ENCODE measurements at regions not wholly inside any gene's neighbourhood (a gene's known extent, or its start where the extent isn't known, plus 50 kb on each side); places are given as distances from the start of the nearest gene placed in this dataset.
"Not testable (repeated sequence)": the region's sequence is repeated elsewhere in the genome, so short reads cannot be mapped to it uniquely, and the experiment has no call there.

GRCh38 chr14:56422703-56423213, 156.8 kb upstream of the TMEM260 start:
- peak; percentile 83 for TF ChIP-seq CTCF (conservative IDR thresholded peaks at IDR 0.05)
- H3K27ac Mint-ChIP-seq (ENCODE audit: unreplicated experiment) = no peak overlapping the region
- H3K27me3 Mint-ChIP-seq (ENCODE audit: low read depth) = no peaks in the 10 kb centered on the region
- no peak overlapping the region for H3K4me3 Mint-ChIP-seq
- H3K36me3 Mint-ChIP-seq (ENCODE audit: low read depth) = peaks cover 2% of the 10 kb centered on the region
- no peaks in the 10 kb centered on the region for H3K9me3 Mint-ChIP-seq
- DNase-seq (ENCODE audit: low read depth, low spot score) = no peak
- H3K4me1 Mint-ChIP-seq = no peaks in the 10 kb centered on the region

- Mint-ChIP-seq H3K9me3 (no peaks in the 10 kb centered on the region), H3K27ac (ENCODE audit: unreplicated experiment) (no peak overlapping the region), H3K27me3 (ENCODE audit: low read depth) (no peaks in the 10 kb centered on the region), H3K4me3 (no peak overlapping the region), H3K4me1 (no peaks in the 10 kb centered on the region), H3K36me3 (ENCODE audit: low read depth) (peaks cover 2% of the 10 kb centered on the region)
- no peak for TF ChIP-seq CTCF (conservative IDR thresholded peaks at IDR 0.05)
- DNase-seq (ENCODE audit: low read depth, low spot score) = no peak
Measured at GRCh38 chr14:56423544-56423943, 156.1 kb upstream of the TMEM260 start.

DNA sequence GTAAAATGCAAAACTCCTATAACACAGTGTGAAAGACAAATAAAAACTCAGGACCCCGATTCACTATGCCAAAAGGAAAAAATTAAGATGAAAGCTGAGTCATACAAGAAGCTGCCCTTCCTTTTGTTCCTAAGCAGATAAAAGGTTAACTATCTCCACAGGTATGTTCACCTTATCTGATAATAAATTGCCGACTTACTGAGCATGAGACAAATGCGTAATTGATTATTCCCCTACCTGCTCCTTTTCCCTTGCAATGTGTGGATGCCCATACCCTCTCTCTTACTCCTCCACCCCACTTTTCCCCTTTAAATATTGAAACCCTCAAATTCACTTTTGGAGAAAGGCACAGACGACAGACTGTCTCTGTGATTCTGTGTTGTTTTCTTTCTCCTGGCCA, 148.6 kb upstream of the TMEM260 start:
- H3K36me3 Mint-ChIP-seq (ENCODE audit: low read depth) = no peaks in the 10 kb centered on the region
- H3K9me3 Mint-ChIP-seq = peaks cover 6% of the 10 kb centered on the region
- DNase-seq (ENCODE audit: low read depth, low spot score) = no peak
- no peak for TF ChIP-seq CTCF (conservative IDR thresholded peaks at IDR 0.05)
- H3K4me1 Mint-ChIP-seq = no peaks in the 10 kb centered on the region
- H3K4me3 Mint-ChIP-seq = no peak overlapping the region
- H3K27ac Mint-ChIP-seq (ENCODE audit: unreplicated experiment) = no peak overlapping the region
- peaks cover 5% of the 10 kb centered on the region for H3K27me3 Mint-ChIP-seq (ENCODE audit: low read depth)

GRCh38 chr14:56449670-56450213, 129.9 kb upstream of the TMEM260 start:
- DNase-seq (ENCODE audit: low read depth, low spot score) = no peak
- H3K9me3 Mint-ChIP-seq = peaks cover 13% of the 10 kb centered on the region
- H3K27me3 Mint-ChIP-seq (ENCODE audit: low read depth) = no peaks in the 10 kb centered on the region
- H3K36me3 Mint-ChIP-seq (ENCODE audit: low read depth) = peaks cover 4% of the 10 kb centered on the region
- TF ChIP-seq CTCF (conservative IDR thresholded peaks at IDR 0.05) = no peak
- no peak overlapping the region for H3K4me3 Mint-ChIP-seq
- H3K27ac Mint-ChIP-seq (ENCODE audit: unreplicated experiment) = no peak overlapping the region
- no peaks in the 10 kb centered on the region for H3K4me1 Mint-ChIP-seq

DNA sequence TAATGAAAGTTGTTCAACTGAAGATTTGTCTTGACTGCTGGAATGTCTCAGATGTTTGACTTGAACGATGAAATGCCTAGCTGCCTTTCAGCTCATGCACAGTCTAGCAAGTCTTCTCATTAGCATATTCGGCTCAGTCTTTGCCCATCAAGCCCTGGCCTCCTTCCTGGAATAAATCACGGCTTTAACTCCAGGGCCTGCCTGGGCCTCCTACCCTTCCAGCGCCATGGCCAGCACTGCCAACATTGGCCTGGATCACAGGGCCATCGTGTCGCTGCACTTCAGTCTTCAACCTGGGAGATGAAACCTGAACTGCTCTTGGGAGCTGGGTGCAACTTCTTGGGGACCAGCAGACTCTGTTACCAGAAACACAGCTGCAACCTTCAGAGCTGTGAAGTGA, 126.7 kb upstream of the TMEM260 start:
- Mint-ChIP-seq H3K27ac (ENCODE audit: unreplicated experiment) (no peak overlapping the region), H3K36me3 (ENCODE audit: low read depth) (peaks cover 4% of the 10 kb centered on the region), H3K4me3 (no peak overlapping the region), H3K27me3 (ENCODE audit: low read depth) (peaks cover 6% of the 10 kb centered on the region), H3K9me3 (peaks cover 18% of the 10 kb centered on the region), H3K4me1 (no peaks in the 10 kb centered on the region)
- no peak for TF ChIP-seq CTCF (conservative IDR thresholded peaks at IDR 0.05)
- no peak for DNase-seq (ENCODE audit: low read depth, low spot score)

DNA sequence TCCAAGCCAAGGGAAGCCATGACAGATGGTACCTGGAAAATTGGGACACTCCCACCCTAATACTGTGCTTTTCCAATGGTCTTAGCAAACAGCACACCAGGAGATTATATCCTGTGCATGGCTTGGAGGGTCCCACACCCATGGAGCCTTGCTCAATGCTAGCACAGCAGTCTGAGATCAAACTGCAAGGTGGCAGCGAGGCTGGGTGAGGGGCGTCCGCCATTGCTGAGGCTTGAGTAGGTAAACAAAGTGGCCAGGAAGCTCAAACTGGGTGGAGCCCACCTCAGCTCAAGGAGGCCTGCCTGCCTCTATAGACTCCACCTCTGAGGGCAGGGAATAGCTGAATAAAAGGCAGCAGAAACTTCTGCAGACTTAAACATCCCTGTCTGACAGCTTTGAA, 124.9 kb upstream of the TMEM260 start:
- H3K27me3 Mint-ChIP-seq (ENCODE audit: low read depth); H3K4me1 Mint-ChIP-seq; H3K27ac Mint-ChIP-seq (ENCODE audit: unreplicated experiment); H3K4me3 Mint-ChIP-seq; H3K36me3 Mint-ChIP-seq (ENCODE audit: low read depth); DNase-seq (ENCODE audit: low read depth, low spot score): not testable (repeated sequence)
- peaks cover 11% of the 10 kb centered on the region for H3K9me3 Mint-ChIP-seq
